Smooth muscle cell (in vitro differentiated cells): ENCODE measurements at regions not wholly inside any gene's neighbourhood (a gene's known extent, or its start where the extent isn't known, plus 50 kb on each side); places are given as distances from the start of the nearest gene placed in this dataset.

Source experiments
- DNase-seq: peaks from one replicate; lab custom pipeline; 2025; ENCODE audit not compliant: unreplicated experiment; lab: John Stamatoyannopoulos, UW
- H2AFZ ChIP-seq: fragments of 200-600 bp; sonication (generic); 2 replicates; pipeline ENCODE4 v1.6.0; 2016; ENCODE audit warnings: antibody characterized with exemption, low read depth, mild to moderate bottlenecking
- H3F3A ChIP-seq: fragments of 200-600 bp; sonication (generic); 2 replicates; pipeline ENCODE4 v1.6.0; 2017; ENCODE audit warnings: antibody characterized with exemption, low read depth
- H3K27ac ChIP-seq: fragments of 200-600 bp; sonication (generic); 2 replicates; pipeline ENCODE4 v1.5.1; 2016; ENCODE audit warnings: low read depth, mild to moderate bottlenecking
- H3K27me3 ChIP-seq: fragments of 200-600 bp; sonication (generic); 2 replicates; pipeline ENCODE4 v1.6.1; 2016; ENCODE audit warnings: low read depth, mild to moderate bottlenecking
- H3K36me3 ChIP-seq: fragments of 200-600 bp; sonication (generic); 2 replicates; pipeline ENCODE4 v1.5.1; 2016; ENCODE audit warnings: low read depth
- H3K4me1 ChIP-seq: fragments of 200-600 bp; sonication (generic); 2 replicates; pipeline ENCODE4 v1.5.1; 2016; ENCODE audit warnings: low read depth
- H3K4me2 ChIP-seq: fragments of 200-600 bp; sonication (generic); 2 replicates; pipeline ENCODE4 v1.6.0; 2016; ENCODE audit warnings: mild to moderate bottlenecking
- H3K4me3 ChIP-seq: fragments of 200-600 bp; sonication (generic); 2 replicates; pipeline ENCODE4 v1.5.1; 2016; ENCODE audit warnings: mild to moderate bottlenecking
- H3K79me2 ChIP-seq: fragments of 200-600 bp; sonication (generic); 2 replicates; pipeline ENCODE4 v1.6.0; 2016; ENCODE audit warnings: low read depth, mild to moderate bottlenecking
- H3K9ac ChIP-seq: fragments of 200-600 bp; sonication (generic); 2 replicates; pipeline ENCODE4 v1.6.0; 2016; ENCODE audit warnings: low read depth
- H3K9me3 ChIP-seq: fragments of 200-600 bp; sonication (generic); replicated peaks from 2 replicates; pipeline ENCODE4 v1.5.1; 2016; ENCODE audit warnings: low read depth
- H4K20me1 ChIP-seq: fragments of 200-600 bp; sonication (generic); 2 replicates; pipeline ENCODE4 v1.6.0; 2016; ENCODE audit warnings: low read depth
- CTCF ChIP-seq: fragments of 200-600 bp; sonication (generic); IDR thresholded peaks from 2 replicates; pipeline ENCODE4 v1.5.1; 2017; ENCODE audit warnings: borderline replicate concordance, mild to moderate bottlenecking, antibody characterized with exemption; ENCODE audit not compliant: insufficient read depth, poor library complexity, severe bottlenecking
- WGBS: methylation state at CpG from one replicate; pipeline ENCODE4 v1.1.7; 2016; ENCODE audit warnings: low lambda C conversion rate; 5-methylcytosine and 5-hydroxymethylcytosine counted together

DNA sequence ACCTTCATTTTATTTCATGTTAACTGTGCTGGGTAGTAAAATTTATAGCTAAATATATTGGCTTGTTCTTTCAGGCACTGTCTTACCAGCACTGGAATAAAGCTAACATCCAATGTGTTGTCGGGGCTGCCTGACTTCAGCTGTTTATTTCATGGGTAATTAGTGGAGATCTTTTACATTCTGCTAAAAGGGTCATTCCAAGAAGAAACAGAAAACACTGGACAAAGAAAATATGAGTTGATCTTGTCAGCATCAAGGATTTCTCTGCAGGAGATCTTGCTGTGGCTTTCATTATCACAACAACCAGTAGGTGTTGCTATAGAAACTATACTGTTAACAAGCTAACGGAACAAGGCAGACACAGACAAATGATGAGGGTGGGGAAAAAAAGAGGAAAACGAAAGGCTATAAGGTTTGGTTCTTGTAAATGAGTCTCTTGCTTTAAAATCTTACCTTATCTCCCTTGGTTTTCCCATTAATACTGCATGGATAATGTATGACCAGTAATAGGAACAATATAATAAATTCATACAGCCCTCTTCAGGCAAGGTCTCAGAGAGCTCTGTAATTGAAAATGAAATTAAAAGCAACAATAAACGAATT, 206.8 kb downstream of the SIM1 start:
- TF ChIP-seq CTCF = no peak
- Histone ChIP-seq H3K9me3 (no peaks in the 10 kb centered on the region), H3K79me2 (no peaks in the 10 kb centered on the region), H3F3A (no peaks in the 10 kb centered on the region), H3K27me3 (no peaks in the 10 kb centered on the region), H3K9ac (peak overlapping the region; percentile 47), H3K4me2 (peak overlapping the region; percentile 66), H4K20me1 (no peaks in the 10 kb centered on the region), H3K36me3 (no peaks in the 10 kb centered on the region), H3K4me1 (peaks cover 13% of the 10 kb centered on the region), H3K4me3 (peak overlapping the region; percentile 7), H2AFZ (peak overlapping the region; percentile 74), H3K27ac (peak overlapping the region; percentile 17)
- no peak for DNase-seq
- WGBS = 34% methylated on average over 4 of the region's 4 CpGs

DNA sequence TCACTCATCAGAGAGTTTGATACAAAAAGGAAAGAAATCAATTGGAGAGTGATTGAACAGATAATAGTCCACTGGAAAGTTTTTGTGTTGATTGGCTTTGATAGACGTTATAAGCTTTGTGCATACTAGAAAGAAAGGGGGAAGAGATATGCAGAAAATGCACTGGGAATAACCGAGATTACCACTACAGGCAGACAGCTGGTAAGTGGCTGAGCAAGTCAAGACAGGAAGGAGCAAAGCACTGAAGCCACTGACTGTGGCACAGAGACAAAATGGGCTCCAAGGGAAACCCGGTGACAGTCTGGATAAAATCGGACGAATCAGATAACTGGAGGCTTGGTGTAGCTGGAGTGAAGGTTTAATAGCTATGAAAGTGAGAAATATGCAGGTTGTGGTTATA, 209.0 kb downstream of the SIM1 start:
- no peak for TF ChIP-seq CTCF
- Histone ChIP-seq H3F3A (no peaks in the 10 kb centered on the region), H2AFZ (peak overlapping the region; percentile 30), H4K20me1 (no peaks in the 10 kb centered on the region), H3K4me2 (no peak overlapping the region), H3K36me3 (no peaks in the 10 kb centered on the region), H3K27ac (no peak overlapping the region), H3K9me3 (no peaks in the 10 kb centered on the region), H3K9ac (no peak overlapping the region), H3K27me3 (no peaks in the 10 kb centered on the region), H3K79me2 (no peaks in the 10 kb centered on the region), H3K4me1 (peaks cover 13% of the 10 kb centered on the region), H3K4me3 (no peak overlapping the region)
- no peak for DNase-seq
- WGBS = 62% methylated on average over 5 of the region's 5 CpGs

DNA sequence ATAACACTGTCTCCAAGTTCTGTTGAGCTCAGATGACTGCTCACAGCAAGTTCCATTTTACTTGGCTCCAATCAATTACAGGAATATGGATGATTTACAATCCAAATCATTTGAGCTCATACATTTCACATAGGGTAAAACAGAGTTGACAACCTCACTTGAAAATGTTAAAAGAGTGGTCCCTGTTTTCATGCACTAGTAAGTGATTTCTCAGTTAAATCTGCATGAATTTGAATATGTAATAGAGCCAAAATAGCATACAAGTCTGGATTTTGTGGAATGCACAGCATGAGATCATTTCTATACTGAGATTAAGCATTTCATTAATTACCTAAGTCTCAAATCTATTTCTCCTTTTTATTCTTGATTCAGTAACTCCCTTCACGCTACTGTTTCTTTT, 217.6 kb downstream of the SIM1 start:
- no peak for DNase-seq
- TF ChIP-seq CTCF = no peak
- H4K20me1 ChIP-seq = no peaks in the 10 kb centered on the region
- H3K4me2 ChIP-seq = no peak overlapping the region
- no peaks in the 10 kb centered on the region for H3K36me3 ChIP-seq
- no peak overlapping the region for H3K9ac ChIP-seq
- no peaks in the 10 kb centered on the region for H3F3A ChIP-seq
- no peak overlapping the region for H3K4me3 ChIP-seq
- H3K4me1 ChIP-seq = no peaks in the 10 kb centered on the region
- H3K79me2 ChIP-seq = no peaks in the 10 kb centered on the region
- H3K27ac ChIP-seq = no peak overlapping the region
- no peaks in the 10 kb centered on the region for H3K9me3 ChIP-seq
- H2AFZ ChIP-seq = no peak overlapping the region
- H3K27me3 ChIP-seq = no peaks in the 10 kb centered on the region
- 94% methylated on average over 1 of the region's 1 CpG for WGBS

DNA sequence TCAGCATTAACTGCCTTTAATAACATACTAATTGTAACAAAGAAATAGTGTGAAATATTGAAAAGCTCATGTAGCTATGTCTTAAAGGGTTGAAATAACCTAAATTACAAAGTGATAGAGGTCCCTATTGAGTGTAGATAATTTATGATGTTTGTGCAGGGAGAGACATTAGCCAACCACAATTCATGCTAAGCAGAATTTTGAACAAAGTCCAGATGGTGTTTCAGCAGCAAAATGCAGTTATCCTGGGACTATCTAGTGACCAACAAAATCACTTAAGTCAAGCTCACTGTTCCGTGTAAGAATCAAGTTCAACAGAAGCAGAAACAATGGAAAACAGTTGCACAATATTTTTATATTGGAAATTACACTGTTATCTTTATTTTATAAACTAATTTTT, 218.5 kb downstream of the SIM1 start:
- no peak overlapping the region for H3K27ac ChIP-seq
- no peak overlapping the region for H2AFZ ChIP-seq
- no peaks in the 10 kb centered on the region for H3F3A ChIP-seq
- TF ChIP-seq CTCF = no peak
- H3K4me2 ChIP-seq = no peak overlapping the region
- no peaks in the 10 kb centered on the region for H4K20me1 ChIP-seq
- no peak overlapping the region for H3K4me3 ChIP-seq
- no peaks in the 10 kb centered on the region for H3K36me3 ChIP-seq
- H3K27me3 ChIP-seq = no peaks in the 10 kb centered on the region
- H3K4me1 ChIP-seq = no peaks in the 10 kb centered on the region
- H3K9me3 ChIP-seq = no peaks in the 10 kb centered on the region
- H3K79me2 ChIP-seq = no peaks in the 10 kb centered on the region
- WGBS = 79% methylated on average over 1 of the region's 1 CpG
- H3K9ac ChIP-seq = no peak overlapping the region
- no peak for DNase-seq
